ENCODE measurements at regions not wholly inside any gene's neighbourhood (a gene's known extent, or its start where the extent isn't known, plus 50 kb on each side); places are given as distances from the start of the nearest gene placed in this dataset.
"Not testable (repeated sequence)": the region's sequence is repeated elsewhere in the genome, so short reads cannot be mapped to it uniquely, and the experiment has no call there.

DNA sequence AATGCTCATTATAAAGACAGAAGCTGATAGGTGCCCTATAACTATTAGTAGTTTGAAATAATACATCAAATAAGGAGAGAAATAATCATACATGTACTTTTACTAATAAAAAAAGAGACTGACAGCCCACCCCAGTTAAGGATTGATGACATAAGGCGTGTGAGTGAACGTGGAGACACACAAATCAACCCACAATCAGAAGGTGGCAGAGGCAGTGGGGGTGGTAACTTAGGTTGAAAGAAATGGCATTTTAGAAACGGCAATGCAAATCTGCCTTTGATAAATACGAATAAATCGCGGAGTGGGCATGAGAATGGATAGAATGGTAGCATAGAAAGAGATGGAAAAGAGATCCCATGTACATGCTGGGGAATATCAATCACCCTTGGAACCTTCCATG is 256.2 kb upstream of the ATP10A start:
- H3K4me1 Mint-ChIP-seq (ENCODE audit: low read depth, unreplicated experiment): no peaks in the 10 kb centered on the region
- CTCF ChIA-PET: no interaction called here
- TF ChIP-seq, protein P1, sequence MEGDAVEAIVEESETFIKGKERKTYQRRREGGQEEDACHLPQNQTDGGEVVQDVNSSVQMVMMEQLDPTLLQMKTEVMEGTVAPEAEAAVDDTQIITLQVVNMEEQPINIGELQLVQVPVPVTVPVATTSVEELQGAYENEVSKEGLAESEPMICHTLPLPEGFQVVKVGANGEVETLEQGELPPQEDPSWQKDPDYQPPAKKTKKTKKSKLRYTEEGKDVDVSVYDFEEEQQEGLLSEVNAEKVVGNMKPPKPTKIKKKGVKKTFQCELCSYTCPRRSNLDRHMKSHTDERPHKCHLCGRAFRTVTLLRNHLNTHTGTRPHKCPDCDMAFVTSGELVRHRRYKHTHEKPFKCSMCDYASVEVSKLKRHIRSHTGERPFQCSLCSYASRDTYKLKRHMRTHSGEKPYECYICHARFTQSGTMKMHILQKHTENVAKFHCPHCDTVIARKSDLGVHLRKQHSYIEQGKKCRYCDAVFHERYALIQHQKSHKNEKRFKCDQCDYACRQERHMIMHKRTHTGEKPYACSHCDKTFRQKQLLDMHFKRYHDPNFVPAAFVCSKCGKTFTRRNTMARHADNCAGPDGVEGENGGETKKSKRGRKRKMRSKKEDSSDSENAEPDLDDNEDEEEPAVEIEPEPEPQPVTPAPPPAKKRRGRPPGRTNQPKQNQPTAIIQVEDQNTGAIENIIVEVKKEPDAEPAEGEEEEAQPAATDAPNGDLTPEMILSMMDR (IDR thresholded peaks at IDR 0.05; ENCODE audit: unreplicated experiment): no peak
- no peaks in the 10 kb centered on the region for H3K27me3 Mint-ChIP-seq (ENCODE audit: unreplicated experiment)
- DNase-seq: no peak
- no peaks in the 10 kb centered on the region for H3K36me3 Mint-ChIP-seq (ENCODE audit: insufficient read depth, unreplicated experiment)
- H3K27ac Mint-ChIP-seq (ENCODE audit: unreplicated experiment): no peak overlapping the region
- intact Hi-C loops (cut with micrococcal nuclease; ENCODE audit: unreplicated experiment): no loop called here
- H3K4me3 Mint-ChIP-seq (ENCODE audit: low read depth, unreplicated experiment): no peak overlapping the region
- H3K9me3 Mint-ChIP-seq (ENCODE audit: low read depth, unreplicated experiment): no peaks in the 10 kb centered on the region
- BruUV-seq (replicated peaks): no TSS peak

DNA sequence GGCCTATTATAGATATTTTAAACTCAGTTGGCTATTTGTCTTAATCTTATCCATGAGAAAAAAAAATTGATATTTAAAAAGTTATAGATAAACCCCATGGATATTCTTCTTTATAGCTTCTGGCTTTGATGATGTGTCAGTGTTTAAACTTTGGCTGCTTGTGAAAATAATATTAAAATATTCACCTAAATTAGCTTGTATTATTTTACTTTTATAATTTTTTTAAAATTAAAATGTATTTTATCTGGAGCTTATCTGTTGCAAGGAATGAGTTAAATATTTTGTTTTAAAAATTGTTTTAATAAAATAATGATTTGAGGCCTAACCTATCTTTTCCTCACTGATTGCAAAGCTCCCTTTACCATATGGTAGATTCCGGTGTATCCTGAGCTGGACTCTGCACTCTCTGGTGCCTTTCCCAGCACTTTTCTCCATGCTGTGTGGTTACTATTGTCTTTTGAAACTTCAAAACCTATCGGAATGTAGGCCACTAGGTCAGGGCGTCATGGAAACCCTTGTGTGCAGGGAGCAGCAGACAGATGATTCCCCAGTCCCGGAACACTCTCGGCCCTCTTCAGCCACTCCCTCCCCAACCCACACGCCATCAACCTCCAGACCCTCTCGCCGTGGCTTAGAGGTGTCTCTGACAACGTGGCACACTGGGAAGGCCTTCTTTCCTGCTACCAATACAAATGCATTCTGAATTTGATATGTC is 252.3 kb upstream of the ATP10A start:
- no peaks in the 10 kb centered on the region for H3K36me3 Mint-ChIP-seq (ENCODE audit: insufficient read depth, unreplicated experiment)
- no TSS peak for BruUV-seq (replicated peaks)
- intact Hi-C loops (cut with micrococcal nuclease; ENCODE audit: unreplicated experiment): no loop called here
- no peaks in the 10 kb centered on the region for H3K27me3 Mint-ChIP-seq (ENCODE audit: unreplicated experiment)
- TF ChIP-seq, protein P1 (IDR thresholded peaks at IDR 0.05; ENCODE audit: unreplicated experiment): no peak
- CTCF ChIA-PET: no interaction called here
- H3K4me1 Mint-ChIP-seq (ENCODE audit: low read depth, unreplicated experiment): no peaks in the 10 kb centered on the region
- no peak for DNase-seq
- no peak overlapping the region for H3K4me3 Mint-ChIP-seq (ENCODE audit: low read depth, unreplicated experiment)
- H3K27ac Mint-ChIP-seq (ENCODE audit: unreplicated experiment): no peak overlapping the region
- H3K9me3 Mint-ChIP-seq (ENCODE audit: low read depth, unreplicated experiment): no peaks in the 10 kb centered on the region

DNA sequence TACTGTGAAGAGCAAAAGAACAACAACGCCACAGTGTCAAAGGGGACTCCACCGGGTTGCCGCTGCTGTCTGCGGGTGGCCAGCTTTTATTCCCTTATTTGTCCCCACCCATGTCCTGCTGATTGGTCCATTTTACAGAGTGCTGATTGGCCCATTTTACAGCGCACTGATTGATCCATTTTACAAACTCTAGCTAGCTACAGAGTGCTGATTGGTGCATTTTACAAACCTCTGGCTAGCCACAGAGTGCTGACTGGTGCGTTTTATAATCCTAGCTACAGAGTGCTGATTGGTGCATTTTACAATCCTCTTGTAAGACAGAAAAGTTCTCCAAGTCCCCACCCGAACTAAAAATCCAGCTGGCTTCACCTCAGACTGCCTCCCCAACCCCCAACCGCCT is 251.0 kb upstream of the ATP10A start:
- H3K9me3 Mint-ChIP-seq (ENCODE audit: low read depth, unreplicated experiment); CTCF ChIA-PET; H3K4me1 Mint-ChIP-seq (ENCODE audit: low read depth, unreplicated experiment); BruUV-seq (replicated peaks); intact Hi-C loops (cut with micrococcal nuclease; ENCODE audit: unreplicated experiment); H3K27ac Mint-ChIP-seq (ENCODE audit: unreplicated experiment); H3K36me3 Mint-ChIP-seq (ENCODE audit: insufficient read depth, unreplicated experiment); H3K27me3 Mint-ChIP-seq (ENCODE audit: unreplicated experiment); H3K4me3 Mint-ChIP-seq (ENCODE audit: low read depth, unreplicated experiment); DNase-seq: not testable (repeated sequence)

DNA sequence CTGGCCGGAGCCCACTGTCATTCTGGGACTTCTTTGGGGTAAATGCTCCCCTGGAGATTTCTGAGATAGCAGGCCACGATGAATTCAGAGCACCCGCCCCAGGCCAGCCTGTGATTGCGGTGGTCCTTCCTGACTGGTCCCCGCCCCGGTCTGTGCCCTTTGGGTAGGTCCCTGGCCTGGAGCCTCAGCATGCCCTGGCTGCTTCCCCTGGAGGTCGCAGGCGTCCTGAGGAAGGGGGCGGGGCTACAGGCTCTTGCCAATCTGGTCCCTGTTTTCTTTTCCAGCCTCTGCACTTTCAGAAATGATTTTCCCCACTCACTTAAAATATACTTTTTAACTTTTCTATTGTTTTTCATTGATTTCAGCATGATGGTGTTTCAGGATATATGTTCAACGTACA is 250.2 kb upstream of the ATP10A start:
- Mint-ChIP-seq H3K27ac (ENCODE audit: unreplicated experiment) (no peak overlapping the region), H3K4me1 (ENCODE audit: low read depth, unreplicated experiment) (no peaks in the 10 kb centered on the region), H3K36me3 (ENCODE audit: insufficient read depth, unreplicated experiment) (no peaks in the 10 kb centered on the region), H3K27me3 (ENCODE audit: unreplicated experiment) (no peaks in the 10 kb centered on the region), H3K4me3 (ENCODE audit: low read depth, unreplicated experiment) (no peak overlapping the region), H3K9me3 (ENCODE audit: low read depth, unreplicated experiment) (no peaks in the 10 kb centered on the region)
- no TSS peak for BruUV-seq (replicated peaks)
- CTCF ChIA-PET: no interaction called here
- TF ChIP-seq, protein P1 (IDR thresholded peaks at IDR 0.05; ENCODE audit: unreplicated experiment): no peak
- no peak for DNase-seq
- intact Hi-C loops (cut with micrococcal nuclease; ENCODE audit: unreplicated experiment): no loop called here

DNA sequence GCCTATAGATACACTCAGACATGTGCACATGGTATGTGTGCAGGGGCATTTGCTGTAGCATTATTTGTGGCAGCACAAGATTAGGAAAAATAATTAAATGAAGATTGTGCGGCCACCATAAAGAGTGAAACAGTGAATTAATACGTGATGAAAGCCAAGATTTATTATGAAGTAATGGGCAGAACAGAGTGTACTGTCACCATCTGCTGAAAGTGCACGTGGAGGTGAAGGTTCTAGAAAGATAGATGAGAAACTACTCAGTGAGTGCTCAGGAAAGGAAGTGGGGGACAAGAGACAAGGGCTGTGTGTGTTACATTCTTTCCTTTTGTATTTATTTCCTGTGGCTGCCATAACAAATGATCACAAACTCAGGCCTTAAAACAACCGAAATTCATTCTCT is 246.1 kb upstream of the ATP10A start:
- CTCF ChIA-PET: no interaction called here
- no peaks in the 10 kb centered on the region for H3K27me3 Mint-ChIP-seq (ENCODE audit: unreplicated experiment)
- no TSS peak for BruUV-seq (replicated peaks)
- no peak for DNase-seq
- intact Hi-C loops (cut with micrococcal nuclease; ENCODE audit: unreplicated experiment): no loop called here
- H3K27ac Mint-ChIP-seq (ENCODE audit: unreplicated experiment): no peak overlapping the region
- H3K36me3 Mint-ChIP-seq (ENCODE audit: insufficient read depth, unreplicated experiment): no peaks in the 10 kb centered on the region
- TF ChIP-seq, protein P1 (IDR thresholded peaks at IDR 0.05; ENCODE audit: unreplicated experiment): no peak
- no peak overlapping the region for H3K4me3 Mint-ChIP-seq (ENCODE audit: low read depth, unreplicated experiment)
- no peaks in the 10 kb centered on the region for H3K9me3 Mint-ChIP-seq (ENCODE audit: low read depth, unreplicated experiment)
- H3K4me1 Mint-ChIP-seq (ENCODE audit: low read depth, unreplicated experiment): no peaks in the 10 kb centered on the region

All from Calu3 (cell line).